Hematopoietic multipotent progenitor cell treated with erythropoietin and hydrocortisone succinate and interleukin-3 and kit ligand, for 4 days (in vitro differentiated cells): ENCODE measurements at regions not wholly inside any gene's neighbourhood (a gene's known extent, or its start where the extent isn't known, plus 50 kb on each side); places are given as distances from the start of the nearest gene placed in this dataset.
A peak's percentile ranks its signal among the peaks of the same experiment; 100 is the strongest.

ENCODE experiments used
- DNase-seq: peaks from one replicate; pipeline ENCODE4 v3.0.0-alpha.2; 2015

DNA sequence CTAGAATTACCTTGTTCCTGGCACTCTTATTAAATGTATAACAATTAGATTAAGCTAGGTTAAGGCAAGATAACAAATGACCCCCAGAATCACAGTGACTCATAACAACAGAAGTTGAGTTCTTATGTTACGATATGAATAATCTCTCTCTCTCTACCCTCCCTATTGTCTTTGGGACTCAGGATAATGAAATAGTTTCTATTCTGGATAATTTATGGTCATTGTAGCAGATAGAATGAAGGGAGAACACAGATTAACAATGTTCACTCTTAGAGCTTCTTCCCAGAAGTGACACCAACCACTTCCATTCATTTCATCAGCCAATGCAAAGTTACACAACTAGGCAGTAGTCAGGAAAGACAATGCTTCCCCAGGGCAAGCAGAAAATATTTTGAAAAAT is 334.5 kb downstream of the C11orf87 start:
- DNase-seq, result no peak

DNA sequence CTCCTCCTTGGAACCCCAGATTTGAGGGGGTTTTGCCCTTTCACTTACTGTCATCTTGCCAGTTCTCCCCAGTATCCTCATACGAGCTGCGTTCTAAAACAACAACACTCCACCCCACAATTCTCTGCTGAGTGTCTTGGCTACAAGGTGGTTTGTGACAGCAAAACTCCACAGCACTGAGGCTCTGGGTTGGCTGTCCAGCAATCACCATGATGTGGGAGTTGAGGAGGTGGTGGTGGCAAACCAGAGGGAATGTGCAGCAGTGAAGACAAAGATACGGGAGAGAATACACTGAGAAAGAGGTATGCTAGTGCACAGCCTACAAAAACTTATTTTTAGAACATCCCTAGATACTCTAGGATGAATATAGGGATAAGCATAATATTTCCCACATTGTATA is 335.0 kb downstream of the C11orf87 start:
- no peak for DNase-seq

GRCh38 chr11:109762546-109762945 is 330.6 kb upstream of the ZC3H12C start:
- no peak for DNase-seq

DNA sequence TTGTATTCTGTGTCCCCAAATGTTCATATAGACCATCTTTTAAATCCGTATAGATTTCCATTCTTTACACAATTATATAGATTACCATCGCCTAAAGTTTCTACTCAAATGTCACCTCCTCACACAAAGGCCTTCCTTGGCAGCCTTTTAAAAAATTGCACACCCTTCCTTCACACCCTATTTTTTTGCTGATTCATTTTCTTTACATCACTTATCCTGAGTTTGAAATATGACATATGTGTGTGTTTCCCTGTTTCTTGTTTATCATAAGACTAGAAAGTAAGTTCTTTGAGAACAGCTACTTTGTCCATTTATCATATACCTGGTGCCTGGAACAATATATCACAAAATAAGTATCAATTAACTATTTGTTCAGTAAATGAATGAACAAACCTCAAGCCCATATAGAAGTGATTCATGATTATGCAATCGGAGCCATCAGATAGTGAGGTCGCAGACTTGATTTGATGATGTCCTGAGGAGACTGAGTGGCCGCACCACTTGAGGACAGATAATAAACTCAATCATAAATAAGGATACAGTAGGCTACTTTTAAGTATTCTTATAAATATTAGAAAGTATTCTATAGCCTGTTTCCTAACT is 327.4 kb upstream of the ZC3H12C start:
- DNase-seq, result no peak

- no peak for DNase-seq
These were observed 323.3 kb upstream of the ZC3H12C start for GRCh38 chr11:109769858-109770257.

GRCh38 chr11:109770323-109770722 is 322.9 kb upstream of the ZC3H12C start:
- DNase-seq, result no peak

DNA sequence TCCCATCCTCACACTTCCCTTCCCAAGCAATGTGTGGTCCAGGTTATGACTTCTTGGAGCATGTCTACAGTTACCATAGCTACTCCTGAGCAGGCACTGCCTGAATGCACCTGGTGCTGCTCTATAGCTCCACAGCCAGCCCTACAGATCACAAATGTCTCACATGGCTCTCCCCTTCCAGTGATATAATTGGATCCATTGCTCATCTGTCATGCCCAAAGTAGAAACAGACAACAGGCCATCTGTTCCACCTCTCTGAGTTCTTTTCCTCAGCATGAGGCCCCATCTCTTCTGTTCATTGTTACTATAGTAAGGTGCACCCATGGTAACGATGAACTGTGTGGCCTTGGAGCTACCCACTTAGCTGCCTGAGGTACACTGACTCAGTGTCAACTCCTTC is 320.3 kb upstream of the ZC3H12C start:
- DNase-seq, result no peak

- no peak for DNase-seq
These were observed 317.5 kb upstream of the ZC3H12C start for GRCh38 chr11:109775686-109776085.

- no peak for DNase-seq
These were observed 310.2 kb upstream of the ZC3H12C start for GRCh38 chr11:109783014-109783413.

GRCh38 chr11:109783840-109784239 is 309.4 kb upstream of the ZC3H12C start:
- no peak for DNase-seq

DNA sequence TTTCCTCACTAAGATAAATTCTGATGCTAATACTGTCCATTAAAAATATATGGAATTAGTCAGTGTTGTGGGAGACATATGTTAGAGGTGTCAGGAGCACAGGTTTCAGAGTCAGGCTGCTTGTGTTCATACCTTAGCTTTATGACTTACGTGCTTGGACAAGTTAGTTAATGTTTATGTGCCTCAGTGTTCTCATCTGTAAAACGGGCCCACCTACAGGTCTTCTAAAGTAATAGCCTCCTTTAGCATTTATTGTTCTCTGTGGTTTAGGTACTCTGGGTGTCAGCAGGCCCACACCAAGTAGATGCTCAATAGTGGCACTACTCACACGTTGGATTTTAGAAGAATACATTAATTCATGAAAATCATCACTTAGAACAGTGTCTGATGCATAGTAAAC is 308.7 kb upstream of the ZC3H12C start:
- no peak for DNase-seq

GRCh38 chr11:109785198-109785597 is 308.0 kb upstream of the ZC3H12C start:
- DNase-seq, result no peak

DNA sequence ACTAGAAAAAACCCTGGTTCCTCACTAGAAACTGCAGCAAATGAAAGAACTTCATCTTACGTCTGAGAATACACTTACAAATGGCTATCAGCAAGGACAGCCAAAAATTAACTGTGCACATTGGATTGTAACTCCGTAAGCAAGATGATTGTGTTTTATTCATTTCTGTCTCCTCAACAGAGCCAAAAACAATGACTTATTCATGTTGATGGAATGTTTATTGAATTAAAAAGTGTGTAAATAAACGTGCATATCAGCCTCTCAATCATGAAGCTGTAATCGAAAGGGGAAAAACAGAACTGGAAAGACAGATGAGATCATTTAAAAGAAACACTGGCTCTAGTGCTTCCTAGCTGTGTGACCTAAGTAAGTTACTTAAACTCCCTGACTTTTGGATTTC is 307.5 kb upstream of the ZC3H12C start:
- DNase-seq, result no peak

- DNase-seq, result no peak
These were observed 304.2 kb upstream of the ZC3H12C start for GRCh38 chr11:109788948-109789490.

DNA sequence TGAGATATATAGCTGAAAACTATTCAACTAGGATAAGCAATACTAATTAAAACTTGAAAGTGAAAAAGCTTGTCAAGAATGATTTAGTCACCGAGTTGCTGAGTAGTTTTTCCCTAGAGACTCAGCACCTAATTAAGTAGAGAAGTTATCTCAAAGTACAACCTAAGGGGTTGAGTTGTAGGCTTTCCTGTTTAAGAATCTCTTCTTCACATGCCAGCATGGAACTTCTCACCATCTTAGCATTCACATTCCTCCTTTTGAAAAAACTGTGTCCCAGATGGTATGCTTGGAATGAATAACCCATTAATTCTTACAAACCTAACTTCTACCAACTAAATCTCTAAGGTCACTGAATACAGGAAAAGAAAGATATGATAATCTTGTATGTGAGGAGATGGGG is 303.3 kb upstream of the ZC3H12C start:
- DNase-seq, result no peak

DNA sequence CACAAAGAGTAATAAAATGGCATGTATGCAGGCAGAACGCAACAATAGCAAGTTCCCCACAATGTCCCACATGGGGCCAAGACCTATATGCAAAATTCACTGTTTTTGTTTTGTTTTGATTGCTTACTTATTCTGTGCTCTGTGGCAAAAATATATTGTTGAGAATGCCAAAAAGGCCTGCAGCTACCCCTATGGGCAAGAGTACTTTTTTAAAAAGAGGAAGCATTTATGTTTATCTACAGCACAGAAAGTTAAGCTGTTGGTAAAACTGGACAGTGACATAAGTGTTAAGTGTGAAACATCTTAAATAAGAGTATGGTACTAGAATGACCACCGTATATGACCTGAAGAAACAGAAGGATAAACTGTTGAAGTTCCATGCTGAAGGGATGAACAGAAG is 301.9 kb upstream of the ZC3H12C start:
- DNase-seq, result peak; percentile 10

GRCh38 chr11:109794501-109794900 is 298.7 kb upstream of the ZC3H12C start:
- no peak for DNase-seq

DNA sequence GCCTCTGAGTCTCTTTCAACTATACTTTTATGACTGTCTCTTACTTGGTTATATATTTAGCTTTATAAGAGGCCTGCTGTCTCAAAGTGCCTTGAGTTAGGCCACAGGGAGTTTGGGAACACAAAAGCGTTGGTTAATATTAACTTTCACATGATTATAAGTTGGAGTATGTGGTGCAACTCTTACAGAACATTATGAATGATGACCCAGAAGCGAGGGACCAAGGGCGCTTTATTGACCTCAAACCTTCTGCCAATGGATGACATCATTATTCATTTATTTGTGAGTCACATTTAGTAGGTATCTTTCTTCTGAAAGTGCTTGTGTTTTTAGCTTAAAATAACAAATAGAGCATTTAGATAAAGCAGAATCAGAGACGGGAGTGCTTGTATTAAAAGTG is 298.0 kb upstream of the ZC3H12C start:
- no peak for DNase-seq

- DNase-seq, result no peak
These were observed 296.9 kb upstream of the ZC3H12C start for GRCh38 chr11:109796253-109796652.

DNA sequence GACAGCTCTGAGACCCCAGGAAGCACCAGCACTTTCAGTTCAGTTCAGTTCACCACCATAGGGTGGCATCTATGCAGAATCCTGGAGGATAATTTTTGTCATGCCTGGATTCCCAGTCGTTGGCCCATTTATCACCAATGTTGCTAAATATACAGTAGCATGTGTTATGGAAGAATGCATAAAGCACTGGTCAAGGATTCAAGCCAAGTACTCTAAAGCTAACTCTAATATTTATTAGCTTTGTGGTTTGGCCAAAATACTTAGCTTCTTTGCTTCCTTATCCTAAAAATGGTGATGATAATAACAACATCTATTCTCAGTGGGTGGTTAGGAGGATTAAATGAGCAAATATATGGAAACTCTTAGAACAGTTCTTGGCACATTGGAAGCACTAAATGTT is 294.7 kb upstream of the ZC3H12C start:
- no peak for DNase-seq

DNA sequence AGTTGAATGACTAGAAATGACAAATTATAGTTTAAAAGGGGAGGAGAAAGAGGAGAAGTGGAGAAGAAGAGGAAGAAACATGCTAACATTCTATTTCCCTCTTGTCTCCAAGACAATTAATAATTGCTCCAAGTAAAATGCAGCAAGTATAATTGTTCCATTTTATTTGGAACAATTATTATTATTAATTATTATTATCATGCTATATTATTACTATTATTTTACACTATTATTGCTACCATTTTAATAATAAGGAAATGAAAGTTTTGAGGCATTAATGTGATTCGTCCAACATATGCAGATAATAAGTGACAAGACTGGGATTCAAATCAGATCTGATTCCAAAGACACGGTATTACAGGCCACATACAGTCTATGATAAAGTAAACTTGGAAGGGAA is 293.6 kb upstream of the ZC3H12C start:
- no peak for DNase-seq

- no peak for DNase-seq
These were observed 288.3 kb upstream of the ZC3H12C start for GRCh38 chr11:109804911-109805310.

DNA sequence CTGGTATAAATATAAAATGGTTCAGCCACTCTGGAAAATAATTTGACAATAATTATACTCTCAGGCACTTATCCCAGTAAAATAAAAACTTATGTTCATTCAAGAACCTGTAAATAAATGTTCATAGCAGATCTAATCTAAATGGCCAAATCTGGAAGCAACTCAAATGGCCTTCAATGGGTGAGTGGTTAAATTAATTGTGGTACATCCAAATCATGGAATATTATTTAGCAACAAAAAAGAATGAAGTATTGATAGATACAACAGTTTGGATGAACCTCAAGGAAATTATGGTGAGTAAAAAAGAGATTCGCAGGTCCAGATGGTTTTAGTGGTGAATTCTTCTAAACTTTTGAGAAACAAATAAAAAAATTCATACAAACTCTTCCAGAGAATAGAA is 287.0 kb upstream of the ZC3H12C start:
- no peak for DNase-seq

- peak; percentile 34 for DNase-seq
These were observed 284.6 kb upstream of the ZC3H12C start for GRCh38 chr11:109808569-109808968.

DNA sequence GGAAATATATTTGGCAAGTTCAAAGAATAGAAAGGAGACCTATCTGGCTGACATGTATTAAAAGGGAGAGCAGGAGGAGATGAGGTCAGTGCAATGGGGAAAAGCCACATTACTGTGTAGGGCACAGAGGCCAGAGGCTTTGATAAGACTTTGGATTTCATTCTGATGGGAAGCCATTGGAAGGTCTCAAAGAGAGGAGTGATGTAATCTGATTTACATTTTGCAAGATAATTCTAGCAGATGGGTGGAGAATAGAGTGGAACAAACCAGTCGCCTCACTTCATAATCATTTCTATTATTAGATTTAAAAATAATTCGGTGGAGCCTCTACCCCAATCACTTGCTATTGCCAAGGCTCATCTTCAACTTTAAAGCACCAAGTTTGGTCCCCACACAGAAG is 278.4 kb upstream of the ZC3H12C start:
- DNase-seq, result no peak
